GM18499 (cell line): ENCODE measurements at regions not wholly inside any gene's neighbourhood (a gene's known extent, or its start where the extent isn't known, plus 50 kb on each side); places are given as distances from the start of the nearest gene placed in this dataset.
"Not testable (repeated sequence)": the region's sequence is repeated elsewhere in the genome, so short reads cannot be mapped to it uniquely, and the experiment has no call there.

ENCODE experiments used
- ATAC-seq: cut with Tn5 transposase; IDR thresholded peaks from one replicate; pipeline ENCODE4 v1.9.1; 2021; ENCODE audit warnings: moderate number of reproducible peaks; ENCODE audit not compliant: insufficient read depth, unreplicated experiment

GRCh38 chr3:194959217-194959616 is 273.5 kb downstream of the FAM43A start:
- no peak for ATAC-seq

GRCh38 chr3:194959666-194960065 is 274.0 kb downstream of the FAM43A start:
- ATAC-seq = not testable (repeated sequence)

GRCh38 chr3:194960446-194961032 is 274.9 kb downstream of the FAM43A start:
- ATAC-seq = no peak

GRCh38 chr3:194961149-194961548 is 275.5 kb downstream of the FAM43A start:
- ATAC-seq = no peak

- ATAC-seq = no peak
These were observed 275.9 kb downstream of the FAM43A start for GRCh38 chr3:194961571-194961970.

GRCh38 chr3:194962056-194962455 is 276.4 kb downstream of the FAM43A start:
- ATAC-seq = no peak

GRCh38 chr3:194964809-194965208 is 279.1 kb downstream of the FAM43A start:
- ATAC-seq = no peak

- no peak for ATAC-seq
These were observed 281.8 kb downstream of the FAM43A start for GRCh38 chr3:194967151-194968117.

GRCh38 chr3:194970066-194970465 is 284.4 kb downstream of the FAM43A start:
- ATAC-seq = no peak

- no peak for ATAC-seq
These were observed 285.3 kb downstream of the FAM43A start for GRCh38 chr3:194971009-194971408.

- no peak for ATAC-seq
These were observed 286.3 kb downstream of the FAM43A start for GRCh38 chr3:194971965-194972364.

- ATAC-seq = no peak
These were observed 287.0 kb downstream of the FAM43A start for GRCh38 chr3:194972641-194973040.

GRCh38 chr3:194973366-194974000 is 287.8 kb downstream of the FAM43A start:
- ATAC-seq = no peak

GRCh38 chr3:194974468-194975135 is 288.9 kb downstream of the FAM43A start:
- ATAC-seq = no peak

GRCh38 chr3:194976049-194976451 is 290.4 kb downstream of the FAM43A start:
- ATAC-seq = no peak

- no peak for ATAC-seq
These were observed 291.2 kb downstream of the FAM43A start for GRCh38 chr3:194976874-194977273.

- ATAC-seq = no peak
These were observed 291.7 kb downstream of the FAM43A start for GRCh38 chr3:194977356-194977755.

- no peak for ATAC-seq
These were observed 291.8 kb downstream of the XXYLT1 start for GRCh38 chr3:194979173-194979572.

- ATAC-seq = no peak
These were observed 288.5 kb downstream of the XXYLT1 start for GRCh38 chr3:194982472-194982871.

GRCh38 chr3:194983121-194983520 is 287.8 kb downstream of the XXYLT1 start:
- no peak for ATAC-seq

- no peak for ATAC-seq
These were observed 287.3 kb downstream of the XXYLT1 start for GRCh38 chr3:194983620-194984019.
